Vagina (tissue), 2 donors: ENCODE measurements at regions not wholly inside any gene's neighbourhood (a gene's known extent, or its start where the extent isn't known, plus 50 kb on each side); places are given as distances from the start of the nearest gene placed in this dataset.

Experiments
- CTCF ChIP-seq, 3 experiments: fragments of 450-650 bp in 2 of 3; fragments of 200-600 bp in 1 of 3; sonication (generic) in 1 of 3; IDR thresholded peaks; one replicate each; pipeline ENCODE4 v1.5.1; 2017 to 2019; ENCODE audit warnings: antibody characterized with exemption in 3 of 3, mild to moderate bottlenecking in 2 of 3, moderate library complexity in 2 of 3
- POLR2A ChIP-seq, 2 donors: fragments of 450-650 bp; IDR thresholded peaks; one replicate each; pipeline ENCODE4 v1.6.1; 2017; ENCODE audit warnings: antibody characterized with exemption in 2 of 2, mild to moderate bottlenecking in 2 of 2, moderate library complexity in 2 of 2
- POLR2AphosphoS5 ChIP-seq, 2 donors: sonication (generic); formaldehyde crosslinking; IDR thresholded peaks; one replicate each; pipeline ENCODE4 v1.9.0; 2017; ENCODE audit warnings: antibody characterized with exemption in 2 of 2, mild to moderate bottlenecking in 2 of 2, low read depth in 1 of 2; ENCODE audit not compliant: insufficient read depth in 1 of 2

- TF ChIP-seq CTCF (IDR thresholded peaks at IDR 0.05) (no peak), POLR2AphosphoS5 (IDR thresholded peaks at IDR 0.05; ENCODE audit: insufficient read depth in 1 of 2, low read depth in 1 of 2) (peak in 1 of 2 donors; percentile 77), POLR2A (IDR thresholded peaks at IDR 0.05) (no peak)
Measured at GRCh38 chr5:56534102-56534829, 281.1 kb upstream of the MAP3K1 start.
